GM19452 (cell line): ENCODE measurements at regions not wholly inside any gene's neighbourhood (a gene's known extent, or its start where the extent isn't known, plus 50 kb on each side); places are given as distances from the start of the nearest gene placed in this dataset.

Experiments used
- ATAC-seq: cut with Tn5 transposase; IDR thresholded peaks from one replicate; pipeline ENCODE4 v1.9.1; 2021; ENCODE audit not compliant: unreplicated experiment

- ATAC-seq: no peak
Observed at GRCh38 chr14:42322531-42323284, 716.0 kb downstream of the LRFN5 start.

GRCh38 chr14:42319996-42320395 is 713.3 kb downstream of the LRFN5 start:
- ATAC-seq: no peak

DNA sequence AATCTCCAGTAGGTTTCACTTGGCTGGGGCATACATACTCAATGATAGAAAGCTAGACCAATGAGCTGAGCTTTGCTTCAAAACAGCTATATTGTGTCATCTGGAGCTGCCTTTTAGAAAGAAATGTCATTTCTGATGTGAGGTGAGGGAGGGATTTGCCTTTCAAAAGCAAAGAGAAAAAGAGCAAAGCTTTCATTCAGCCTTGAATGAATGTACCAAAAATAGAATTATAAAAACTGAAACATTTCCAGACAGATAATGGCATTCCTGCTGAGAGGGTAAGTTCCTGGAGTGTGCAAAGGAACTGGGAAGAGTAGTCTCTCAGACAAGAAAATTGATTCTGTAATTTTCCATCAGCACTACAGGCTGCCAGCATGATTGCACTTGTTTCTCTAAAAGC is 710.0 kb downstream of the LRFN5 start:
- no peak for ATAC-seq

GRCh38 chr14:42311876-42312275 is 705.2 kb downstream of the LRFN5 start:
- no peak for ATAC-seq

DNA sequence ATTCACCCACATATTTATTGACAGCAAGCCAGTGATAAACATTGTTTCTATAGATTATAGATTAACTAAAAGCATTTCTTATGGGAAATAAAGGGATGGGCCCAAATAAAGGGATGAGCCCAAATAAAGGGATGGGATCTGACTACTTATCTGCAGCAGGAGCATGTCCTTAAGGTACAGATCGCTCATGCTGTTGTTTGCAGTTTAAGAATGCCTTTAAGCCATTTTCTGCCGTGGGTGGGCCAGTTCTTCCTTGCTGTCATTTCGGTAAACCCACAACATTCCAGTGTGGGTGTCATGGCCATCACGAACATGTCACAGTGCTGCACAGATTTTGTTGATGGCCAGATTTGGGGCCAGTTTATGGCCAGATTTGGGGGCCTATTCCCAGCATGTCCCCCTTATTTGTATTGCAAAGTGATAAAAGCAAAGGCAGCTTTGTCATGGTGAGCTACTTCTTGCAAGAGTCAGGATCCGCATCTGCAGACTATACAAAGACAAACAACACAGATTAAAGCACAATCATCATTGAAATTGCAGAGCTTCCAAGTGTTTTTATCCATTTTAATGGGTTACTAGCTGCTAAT is 700.7 kb downstream of the LRFN5 start:
- no peak for ATAC-seq

- ATAC-seq: peak; percentile 98
Observed at GRCh38 chr14:42299692-42300091, 693.0 kb downstream of the LRFN5 start.

DNA sequence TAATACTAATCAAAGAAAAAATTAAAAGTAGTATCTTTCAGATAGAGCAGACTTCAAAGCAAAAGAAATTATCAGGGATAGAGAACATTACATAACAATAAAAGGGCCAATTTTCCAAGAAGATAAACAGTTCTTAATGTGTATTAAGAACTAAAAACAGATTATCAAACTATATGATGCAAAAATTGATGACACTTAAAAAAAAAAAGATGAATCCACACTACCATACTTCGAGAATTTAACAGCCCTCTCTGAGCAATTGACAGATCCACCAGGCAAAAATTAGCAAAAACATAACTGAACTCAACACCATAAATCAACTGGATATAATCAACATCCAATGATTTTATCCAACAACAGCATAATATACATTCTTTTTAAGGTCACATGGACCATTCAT is 686.5 kb downstream of the LRFN5 start:
- no peak for ATAC-seq

GRCh38 chr14:42277840-42278239 is 671.2 kb downstream of the LRFN5 start:
- ATAC-seq: peak; percentile 69

GRCh38 chr14:42269234-42269633 is 662.6 kb downstream of the LRFN5 start:
- ATAC-seq: no peak

DNA sequence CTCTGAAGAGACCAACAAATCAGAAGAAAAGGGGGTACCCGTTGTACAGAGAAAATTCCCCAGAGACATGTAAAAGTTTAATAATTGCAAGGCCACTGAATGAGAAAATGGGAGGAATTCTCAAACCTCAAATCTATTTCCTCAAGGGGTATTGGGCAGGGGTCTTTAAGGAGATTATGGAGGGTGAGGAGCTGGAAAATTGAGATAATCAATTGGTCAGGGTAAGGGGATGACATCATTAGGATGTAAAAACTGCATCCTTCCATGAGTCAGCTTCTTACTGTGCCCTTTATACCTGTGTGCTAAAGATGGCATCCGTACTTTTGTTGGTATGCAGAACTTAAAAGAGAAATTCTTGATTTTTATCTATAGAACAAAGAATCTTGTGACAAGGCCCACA is 641.5 kb downstream of the LRFN5 start:
- ATAC-seq: no peak

DNA sequence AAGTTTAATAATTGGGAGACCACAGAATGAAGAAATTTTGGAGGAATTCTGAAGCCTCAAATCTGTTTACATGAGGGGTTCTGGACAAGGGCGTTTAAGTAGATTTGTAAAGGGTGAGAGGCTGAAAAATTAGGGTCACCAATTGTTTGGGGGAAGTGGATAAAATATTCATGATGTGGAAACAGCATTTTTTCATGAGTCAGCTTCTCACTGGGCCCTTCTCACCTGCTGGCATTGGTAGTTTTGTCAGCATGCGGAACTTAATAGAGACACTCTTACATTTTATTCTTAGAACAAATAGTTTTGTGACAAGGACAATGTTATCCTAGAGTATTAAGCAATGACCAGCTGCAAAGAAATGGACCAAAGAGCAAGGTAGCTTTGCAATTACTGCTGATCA is 634.4 kb downstream of the LRFN5 start:
- no peak for ATAC-seq

DNA sequence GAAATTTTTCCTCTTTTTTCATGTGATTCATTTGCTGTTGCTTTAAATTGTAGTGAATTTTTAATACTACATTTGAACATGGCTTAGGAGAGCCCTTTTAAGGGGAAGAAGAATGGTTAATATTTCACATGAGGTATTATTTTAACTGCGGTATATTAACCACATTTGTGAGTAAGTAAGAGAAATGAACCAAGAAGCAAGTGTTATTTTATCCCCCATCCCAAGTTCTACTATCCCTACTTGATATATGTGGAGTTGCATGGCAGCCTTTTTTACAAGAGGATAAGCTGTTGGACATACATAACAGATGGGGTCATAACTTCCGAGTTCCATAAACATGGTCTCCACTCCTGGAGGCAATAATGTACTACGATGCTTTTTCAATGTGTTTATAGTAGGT is 623.3 kb downstream of the LRFN5 start:
- ATAC-seq: no peak

DNA sequence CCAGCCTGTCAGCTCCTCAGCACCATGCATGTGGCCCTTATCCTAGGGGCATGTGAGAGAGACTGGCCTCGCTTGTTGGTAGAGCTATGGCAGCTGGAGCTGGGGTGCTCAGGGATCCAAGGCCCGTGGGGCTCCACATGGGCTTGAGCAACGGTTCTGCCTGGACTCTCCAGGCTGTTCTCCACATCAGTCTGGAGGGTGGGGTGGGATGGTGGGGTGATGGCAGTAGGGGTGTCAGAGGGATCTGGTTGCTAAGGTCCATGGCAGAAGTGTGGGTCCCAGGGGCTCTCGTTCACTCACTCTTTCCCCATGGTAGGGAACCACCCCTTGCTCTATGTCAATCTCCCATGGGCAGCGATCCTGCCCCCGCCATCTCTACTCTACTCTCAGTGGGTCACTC is 622.6 kb downstream of the LRFN5 start:
- no peak for ATAC-seq

GRCh38 chr14:42228611-42229010 is 621.9 kb downstream of the LRFN5 start:
- ATAC-seq: no peak

- ATAC-seq: no peak
Observed at GRCh38 chr14:42224053-42224888, 617.6 kb downstream of the LRFN5 start.

DNA sequence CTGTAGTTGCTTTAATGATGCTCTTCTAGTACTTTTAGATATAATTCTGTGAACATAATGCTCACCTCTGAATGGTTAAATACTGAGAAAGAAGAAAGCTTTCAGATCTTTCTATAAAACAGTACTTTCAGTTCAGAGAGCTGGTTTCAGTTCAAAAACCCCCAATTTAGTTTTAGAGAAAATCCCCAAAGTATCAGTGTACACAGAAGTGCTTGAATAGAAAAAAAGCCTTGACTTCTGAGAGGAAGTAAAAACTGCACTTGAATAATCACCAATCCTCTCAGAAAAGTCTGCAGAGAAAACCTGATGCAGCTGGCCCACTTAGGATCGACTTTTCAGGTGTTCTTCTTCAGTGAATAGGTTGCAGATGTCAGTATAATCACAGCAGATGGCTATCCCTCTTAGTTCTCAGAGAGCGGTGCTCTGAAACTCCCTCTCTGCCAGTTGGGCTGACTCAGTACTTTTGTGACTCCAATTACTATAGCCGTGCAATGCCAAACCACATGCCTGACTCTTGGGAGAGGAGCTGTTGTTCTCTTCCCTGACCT is 616.3 kb downstream of the LRFN5 start:
- ATAC-seq: peak; percentile 94

GRCh38 chr14:42214981-42215491 is 608.4 kb downstream of the LRFN5 start:
- no peak for ATAC-seq

DNA sequence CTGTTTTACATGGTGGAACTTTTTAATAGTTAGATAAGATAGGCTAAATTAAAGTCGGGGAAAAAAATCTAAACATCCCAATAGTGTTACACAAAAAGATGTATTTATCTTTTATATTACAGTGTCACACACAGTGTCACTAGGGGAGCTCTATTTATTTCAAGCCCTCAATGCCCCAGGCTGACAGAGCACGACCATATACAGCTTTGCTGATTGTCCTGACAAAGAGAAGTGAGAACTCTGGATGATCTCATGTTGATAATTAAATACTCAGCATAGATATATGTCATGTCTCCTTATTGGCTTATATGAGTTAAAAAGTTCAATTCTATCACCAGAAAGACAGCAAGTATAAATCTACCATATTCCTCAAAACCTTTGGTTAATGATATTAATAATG is 594.3 kb downstream of the LRFN5 start:
- ATAC-seq: no peak

DNA sequence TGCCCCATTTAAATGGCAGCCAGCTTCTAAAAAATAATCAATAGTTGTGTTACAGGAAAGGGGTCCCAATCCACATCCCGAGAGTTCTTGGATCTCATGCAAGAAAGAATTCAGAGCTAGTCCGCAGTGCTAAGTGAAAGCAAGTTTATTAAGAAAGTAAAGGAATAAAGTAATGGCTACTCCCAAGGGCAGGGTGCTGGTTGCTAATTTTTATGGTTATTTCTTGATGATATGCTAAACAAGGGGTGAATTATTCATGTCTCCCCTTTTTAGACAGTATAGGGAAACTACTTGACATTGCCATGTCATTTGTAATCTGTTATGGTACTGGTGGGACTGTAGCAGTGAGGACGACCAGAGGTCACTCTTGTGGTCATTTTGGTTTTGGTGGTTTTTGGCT is 591.3 kb downstream of the LRFN5 start:
- ATAC-seq: no peak

GRCh38 chr14:42192738-42193653 is 586.3 kb downstream of the LRFN5 start:
- ATAC-seq: no peak
